GM23338 (cell line): ENCODE measurements at regions not wholly inside any gene's neighbourhood (a gene's known extent, or its start where the extent isn't known, plus 50 kb on each side); places are given as distances from the start of the nearest gene placed in this dataset.

Experiments
- CTCF ChIP-seq, 2 experiments: fragments of 200-600 bp in 1 of 2; sonication (generic) in 1 of 2; conservative IDR thresholded peaks; 2 replicates each; pipeline versions ENCODE4 v1.5.1 to v1.6.1; 2016 to 2017; ENCODE audit warnings: antibody characterized with exemption in 2 of 2, low read depth in 2 of 2, mild to moderate bottlenecking in 2 of 2, moderate library complexity in 1 of 2
- EZH2 ChIP-seq: fragments of 200-600 bp; sonication (generic); IDR thresholded peaks from one replicate; pipeline ENCODE4 v1.8.0; 2017; ENCODE audit warnings: antibody characterized with exemption, mild to moderate bottlenecking, low read depth; ENCODE audit not compliant: unreplicated experiment
- EZH2phosphoT487 ChIP-seq: fragments of 200-600 bp; sonication (generic); IDR thresholded peaks from one replicate; pipeline ENCODE4 v1.8.1; 2018; ENCODE audit warnings: antibody characterized with exemption; ENCODE audit not compliant: unreplicated experiment
- POLR2AphosphoS5 ChIP-seq: IDR thresholded peaks from 2 replicates; pipeline ENCODE4 v1.6.1; 2016; ENCODE audit warnings: antibody characterized with exemption, low read depth
- STAT1 ChIP-seq: IDR thresholded peaks from one replicate; pipeline ENCODE4 v1.6.1; 2016; ENCODE audit warnings: antibody characterized with exemption; ENCODE audit not compliant: unreplicated experiment
- ZNF114 ChIP-seq: fragments of 250-450 bp; sonication (Bioruptor Pico); IDR thresholded peaks from 2 replicates; pipeline ENCODE4 v1.5.0; 2020; ENCODE audit warnings: mild to moderate bottlenecking, moderate library complexity
- TF ChIP-seq, protein P1 (sequence below): IDR thresholded peaks from one replicate; pipeline ENCODE4 v1.6.1; 2018; ENCODE audit warnings: antibody characterized with exemption; ENCODE audit not compliant: unreplicated experiment

GRCh38 chr10:8803992-8804391 lies 749.5 kb downstream of the GATA3 start:
- no peak for TF ChIP-seq CTCF (conservative IDR thresholded peaks at IDR 0.05; ENCODE audit: low read depth in 2 of 2)
- no peak for TF ChIP-seq POLR2AphosphoS5
- no peak for TF ChIP-seq STAT1
- no peak for TF ChIP-seq EZH2phosphoT487
- TF ChIP-seq, protein P1, sequence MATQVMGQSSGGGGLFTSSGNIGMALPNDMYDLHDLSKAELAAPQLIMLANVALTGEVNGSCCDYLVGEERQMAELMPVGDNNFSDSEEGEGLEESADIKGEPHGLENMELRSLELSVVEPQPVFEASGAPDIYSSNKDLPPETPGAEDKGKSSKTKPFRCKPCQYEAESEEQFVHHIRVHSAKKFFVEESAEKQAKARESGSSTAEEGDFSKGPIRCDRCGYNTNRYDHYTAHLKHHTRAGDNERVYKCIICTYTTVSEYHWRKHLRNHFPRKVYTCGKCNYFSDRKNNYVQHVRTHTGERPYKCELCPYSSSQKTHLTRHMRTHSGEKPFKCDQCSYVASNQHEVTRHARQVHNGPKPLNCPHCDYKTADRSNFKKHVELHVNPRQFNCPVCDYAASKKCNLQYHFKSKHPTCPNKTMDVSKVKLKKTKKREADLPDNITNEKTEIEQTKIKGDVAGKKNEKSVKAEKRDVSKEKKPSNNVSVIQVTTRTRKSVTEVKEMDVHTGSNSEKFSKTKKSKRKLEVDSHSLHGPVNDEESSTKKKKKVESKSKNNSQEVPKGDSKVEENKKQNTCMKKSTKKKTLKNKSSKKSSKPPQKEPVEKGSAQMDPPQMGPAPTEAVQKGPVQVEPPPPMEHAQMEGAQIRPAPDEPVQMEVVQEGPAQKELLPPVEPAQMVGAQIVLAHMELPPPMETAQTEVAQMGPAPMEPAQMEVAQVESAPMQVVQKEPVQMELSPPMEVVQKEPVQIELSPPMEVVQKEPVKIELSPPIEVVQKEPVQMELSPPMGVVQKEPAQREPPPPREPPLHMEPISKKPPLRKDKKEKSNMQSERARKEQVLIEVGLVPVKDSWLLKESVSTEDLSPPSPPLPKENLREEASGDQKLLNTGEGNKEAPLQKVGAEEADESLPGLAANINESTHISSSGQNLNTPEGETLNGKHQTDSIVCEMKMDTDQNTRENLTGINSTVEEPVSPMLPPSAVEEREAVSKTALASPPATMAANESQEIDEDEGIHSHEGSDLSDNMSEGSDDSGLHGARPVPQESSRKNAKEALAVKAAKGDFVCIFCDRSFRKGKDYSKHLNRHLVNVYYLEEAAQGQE, result no peak
- TF ChIP-seq ZNF114, result no peak
- TF ChIP-seq EZH2, result no peak
